Brain microvascular endothelial cell (primary cell): ENCODE measurements at regions not wholly inside any gene's neighbourhood (a gene's known extent, or its start where the extent isn't known, plus 50 kb on each side); places are given as distances from the start of the nearest gene placed in this dataset.

ENCODE experiments used
- DNase-seq: peaks from one replicate; pipeline ENCODE4 v3.0.0-alpha.2; 2020
- H3K27ac ChIP-seq: fragments of 250-450 bp; sonication (Bioruptor Pico); 2 replicates; pipeline ENCODE4 v1.5.1; 2020; ENCODE audit warnings: mild to moderate bottlenecking, moderate library complexity
- H3K27me3 ChIP-seq: fragments of 250-450 bp; sonication (Bioruptor Pico); replicated peaks from 2 replicates; pipeline ENCODE4 v1.5.1; 2020; ENCODE audit warnings: mild to moderate bottlenecking
- H3K36me3 ChIP-seq: fragments of 250-450 bp; sonication (Bioruptor Pico); replicated peaks from 2 replicates; pipeline ENCODE4 v1.5.1; 2020; ENCODE audit warnings: mild to moderate bottlenecking
- H3K4me3 ChIP-seq: 2 replicates; pipeline ENCODE4 v1.5.1; 2011; ENCODE audit warnings: low read depth, mild to moderate bottlenecking, control low read depth, low read length, moderate library complexity
- CTCF ChIP-seq: IDR thresholded peaks from 2 replicates; pipeline ENCODE4 v1.5.1; 2011; ENCODE audit warnings: low read depth, mild to moderate bottlenecking, moderate library complexity, low read length, control low read depth, inconsistent platforms; ENCODE audit errors: missing control alignments
- in situ Hi-C: cut with HindIII; loops from 2 replicates; pipeline ENCODE4 v1.10.0; 2017; ENCODE audit warnings: low sequenced_read_pairs, low pct_ligation_motif_present

- in situ Hi-C loops, result no loop called here
- Histone ChIP-seq H3K27ac (no peak overlapping the region), H3K36me3 (no peaks in the 10 kb centered on the region), H3K27me3 (no peaks in the 10 kb centered on the region), H3K4me3 (no peak overlapping the region)
- no peak for DNase-seq
- no peak for TF ChIP-seq CTCF
These were observed 71.7 kb upstream of the TPK1 start for GRCh38 chr7:144907577-144907976.

GRCh38 chr7:144903201-144903600 is 67.3 kb upstream of the TPK1 start:
- in situ Hi-C loops, result no loop called here
- DNase-seq, result no peak
- no peak for TF ChIP-seq CTCF
- H3K4me3 ChIP-seq, result no peak overlapping the region
- H3K27ac ChIP-seq, result no peak overlapping the region
- no peaks in the 10 kb centered on the region for H3K27me3 ChIP-seq
- no peaks in the 10 kb centered on the region for H3K36me3 ChIP-seq

- H3K4me3 ChIP-seq, result no peak overlapping the region
These were observed 56.9 kb upstream of the TPK1 start for GRCh38 chr7:144892761-144893160.

More at GRCh38 chr7:144892761-144893160, 56.9 kb upstream of the TPK1 start:
- in situ Hi-C loops, result no loop called here
- Histone ChIP-seq H3K36me3 (no peaks in the 10 kb centered on the region), H3K27me3 (no peaks in the 10 kb centered on the region), H3K27ac (no peak overlapping the region)
- DNase-seq, result no peak
- TF ChIP-seq CTCF, result no peak
